Neural cell (in vitro differentiated cells): ENCODE measurements at regions not wholly inside any gene's neighbourhood (a gene's known extent, or its start where the extent isn't known, plus 50 kb on each side); places are given as distances from the start of the nearest gene placed in this dataset.

ENCODE experiments used
- CTCF ChIP-seq: fragments of 450-650 bp; IDR thresholded peaks from 2 replicates; pipeline ENCODE4 v1.5.1; 2014; ENCODE audit warnings: antibody characterized with exemption, mild to moderate bottlenecking, moderate library complexity; ENCODE audit not compliant: poor library complexity, severe bottlenecking
- TAF1 ChIP-seq: IDR thresholded peaks from 2 replicates; pipeline ENCODE4 v1.6.1; 2012; ENCODE audit warnings: low read depth

- no peak for TF ChIP-seq TAF1
- peak; percentile 80 for TF ChIP-seq CTCF
Measured at GRCh38 chr3:161559177-161559998, 62.8 kb downstream of the OTOL1 start.
